NCI-H2171 (cell line): ENCODE measurements at regions not wholly inside any gene's neighbourhood (a gene's known extent, or its start where the extent isn't known, plus 50 kb on each side); places are given as distances from the start of the nearest gene placed in this dataset.

Experiments used
- DNase-seq: peaks from one replicate; lab custom pipeline; 2025; lab: John Stamatoyannopoulos, UW

GRCh38 chr12:103011974-103012763 lies 54.7 kb downstream of the ASCL1 start:
- no peak for DNase-seq

- DNase-seq: no peak
Measured at GRCh38 chr12:103012884-103013283, 55.4 kb downstream of the ASCL1 start.

- no peak for DNase-seq
Measured at GRCh38 chr12:103013741-103014300, 56.3 kb downstream of the ASCL1 start.

- DNase-seq: no peak
Measured at GRCh38 chr12:103016381-103016780, 58.9 kb downstream of the ASCL1 start.

GRCh38 chr12:103020839-103021238 lies 63.4 kb downstream of the ASCL1 start:
- DNase-seq: no peak

GRCh38 chr12:103021538-103022218 lies 64.2 kb downstream of the ASCL1 start:
- no peak for DNase-seq

GRCh38 chr12:103024650-103025049 lies 67.2 kb downstream of the ASCL1 start:
- DNase-seq: no peak

- DNase-seq: peak; percentile 88
Measured at GRCh38 chr12:103026643-103027042, 69.2 kb downstream of the ASCL1 start.

GRCh38 chr12:103028881-103029639 lies 71.6 kb downstream of the ASCL1 start:
- DNase-seq: peak; percentile 21

GRCh38 chr12:103036581-103037214 lies 79.2 kb downstream of the ASCL1 start:
- no peak for DNase-seq

- DNase-seq: no peak
Measured at GRCh38 chr12:103043531-103044486, 86.3 kb downstream of the ASCL1 start.

GRCh38 chr12:103046154-103046553 lies 88.7 kb downstream of the ASCL1 start:
- DNase-seq: no peak

GRCh38 chr12:103050273-103050672 lies 92.8 kb downstream of the ASCL1 start:
- no peak for DNase-seq

GRCh38 chr12:103053089-103053488 lies 95.6 kb downstream of the ASCL1 start:
- no peak for DNase-seq

- DNase-seq: no peak
Measured at GRCh38 chr12:103073630-103074029, 116.2 kb downstream of the ASCL1 start.

GRCh38 chr12:103075848-103076247 lies 118.4 kb downstream of the ASCL1 start:
- no peak for DNase-seq

- DNase-seq: no peak
Measured at GRCh38 chr12:103077108-103077773, 119.8 kb downstream of the ASCL1 start.

- no peak for DNase-seq
Measured at GRCh38 chr12:103085541-103085940, 128.1 kb downstream of the ASCL1 start.

GRCh38 chr12:103086471-103086870 lies 129.0 kb downstream of the ASCL1 start:
- no peak for DNase-seq

- DNase-seq: no peak
Measured at GRCh38 chr12:103093499-103094106, 136.1 kb downstream of the ASCL1 start.
